GM12864 (cell line): ENCODE measurements at regions not wholly inside any gene's neighbourhood (a gene's known extent, or its start where the extent isn't known, plus 50 kb on each side); places are given as distances from the start of the nearest gene placed in this dataset.

Experiments
- DNase-seq: peaks from one replicate; pipeline ENCODE4 v3.0.0-alpha.2; 2011; ENCODE audit warnings: low read depth
- H3K4me3 ChIP-seq: 2 replicates; pipeline ENCODE4 v1.5.1; 2011; ENCODE audit warnings: mild to moderate bottlenecking, low read depth, low read length, control low read depth
- TF ChIP-seq, protein P1 (sequence below): IDR thresholded peaks from 2 replicates; pipeline ENCODE4 v1.5.1; 2011; ENCODE audit warnings: low read depth, mild to moderate bottlenecking, moderate library complexity, low read length, control low read depth, inconsistent platforms; ENCODE audit errors: missing control alignments

DNA sequence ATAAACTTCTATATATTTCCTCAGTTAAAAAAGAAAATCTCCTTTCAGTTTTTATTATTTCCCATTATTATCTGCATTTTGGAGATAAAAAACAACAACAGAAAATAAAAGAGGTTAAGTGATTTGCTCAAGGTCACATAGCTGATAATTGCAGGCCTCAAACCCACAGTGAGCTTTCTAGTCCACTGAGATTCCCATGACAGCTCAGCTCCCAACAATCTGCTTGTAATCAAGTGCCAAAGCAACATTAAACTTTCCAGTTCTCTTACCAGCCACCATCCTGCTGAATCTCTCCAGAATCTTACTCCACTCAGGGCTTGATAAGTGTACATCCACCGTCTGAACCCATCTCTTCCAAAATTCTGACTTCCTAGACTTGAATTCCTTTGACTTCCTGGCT lies 318.2 kb upstream of the SEMA6D start:
- DNase-seq, result no peak
- no peak overlapping the region for H3K4me3 ChIP-seq
- TF ChIP-seq, protein P1, sequence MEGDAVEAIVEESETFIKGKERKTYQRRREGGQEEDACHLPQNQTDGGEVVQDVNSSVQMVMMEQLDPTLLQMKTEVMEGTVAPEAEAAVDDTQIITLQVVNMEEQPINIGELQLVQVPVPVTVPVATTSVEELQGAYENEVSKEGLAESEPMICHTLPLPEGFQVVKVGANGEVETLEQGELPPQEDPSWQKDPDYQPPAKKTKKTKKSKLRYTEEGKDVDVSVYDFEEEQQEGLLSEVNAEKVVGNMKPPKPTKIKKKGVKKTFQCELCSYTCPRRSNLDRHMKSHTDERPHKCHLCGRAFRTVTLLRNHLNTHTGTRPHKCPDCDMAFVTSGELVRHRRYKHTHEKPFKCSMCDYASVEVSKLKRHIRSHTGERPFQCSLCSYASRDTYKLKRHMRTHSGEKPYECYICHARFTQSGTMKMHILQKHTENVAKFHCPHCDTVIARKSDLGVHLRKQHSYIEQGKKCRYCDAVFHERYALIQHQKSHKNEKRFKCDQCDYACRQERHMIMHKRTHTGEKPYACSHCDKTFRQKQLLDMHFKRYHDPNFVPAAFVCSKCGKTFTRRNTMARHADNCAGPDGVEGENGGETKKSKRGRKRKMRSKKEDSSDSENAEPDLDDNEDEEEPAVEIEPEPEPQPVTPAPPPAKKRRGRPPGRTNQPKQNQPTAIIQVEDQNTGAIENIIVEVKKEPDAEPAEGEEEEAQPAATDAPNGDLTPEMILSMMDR, result no peak

DNA sequence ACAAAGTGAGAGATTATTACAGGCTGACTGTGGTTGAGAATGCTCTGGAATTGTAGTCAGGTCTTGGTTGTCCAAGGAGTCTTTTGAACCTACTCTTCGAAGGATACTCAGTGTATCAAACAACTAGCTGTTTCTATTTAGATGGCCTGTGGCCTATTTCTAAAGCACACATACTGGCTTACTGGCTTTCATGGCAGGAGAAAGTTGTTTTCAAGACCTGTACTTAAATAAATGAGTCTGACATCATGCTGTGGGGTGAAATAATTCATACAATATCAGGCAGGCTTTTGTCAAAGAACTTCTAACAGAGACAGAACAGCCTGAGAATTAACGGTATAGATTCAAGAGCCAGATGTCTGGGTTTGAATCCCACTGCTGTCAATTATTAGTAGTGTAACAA lies 316.7 kb upstream of the SEMA6D start:
- H3K4me3 ChIP-seq, result no peak overlapping the region
- no peak for DNase-seq
- TF ChIP-seq, protein P1, result no peak

GRCh38 chr15:47401427-47401826 lies 315.9 kb upstream of the SEMA6D start:
- TF ChIP-seq, protein P1, result no peak

DNA sequence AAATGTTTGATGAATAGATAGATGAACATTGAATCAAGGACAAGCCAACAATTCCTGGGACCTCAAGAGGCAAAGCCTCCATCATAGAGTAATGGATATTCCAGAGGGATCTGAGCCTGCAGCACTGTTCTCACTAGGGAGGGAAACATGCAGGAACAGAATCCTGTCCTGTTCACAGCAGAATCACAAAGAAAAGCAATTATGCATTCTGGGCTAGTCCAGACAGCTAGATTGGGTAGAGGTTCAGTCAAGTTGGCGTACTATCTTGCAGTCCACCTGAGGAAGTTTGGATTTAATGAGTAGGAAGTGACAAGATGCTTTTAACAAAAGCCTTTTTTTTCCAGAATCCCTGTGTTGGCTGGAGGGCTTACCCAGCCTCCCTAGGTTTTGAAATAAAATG lies 314.5 kb upstream of the SEMA6D start:
- H3K4me3 ChIP-seq, result no peak overlapping the region
- DNase-seq, result no peak
- TF ChIP-seq, protein P1, result no peak

More at GRCh38 chr15:47401427-47401826, 315.9 kb upstream of the SEMA6D start:
- no peak overlapping the region for H3K4me3 ChIP-seq
- DNase-seq, result no peak

DNA sequence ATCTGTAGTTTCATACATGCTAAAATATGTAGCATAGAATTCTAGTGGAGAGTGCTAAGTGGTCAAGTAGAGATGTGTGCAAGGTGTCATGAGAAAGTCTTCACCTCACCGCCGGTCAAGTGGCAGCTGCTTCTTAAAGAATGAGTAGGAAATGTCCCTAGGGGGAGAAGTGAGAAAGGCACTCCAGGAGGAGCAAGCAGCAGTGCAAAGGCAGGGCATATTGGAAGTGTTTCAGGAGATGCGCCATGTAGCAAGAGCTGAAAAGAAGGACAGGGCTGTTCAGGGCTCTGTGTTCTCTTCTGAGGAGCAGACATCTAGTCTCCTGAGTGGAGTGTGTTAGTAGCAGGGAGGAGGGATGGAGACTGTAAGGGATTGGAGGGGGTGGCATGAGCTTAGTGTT lies 312.4 kb upstream of the SEMA6D start:
- DNase-seq, result no peak
- TF ChIP-seq, protein P1, result no peak
- no peak overlapping the region for H3K4me3 ChIP-seq

DNA sequence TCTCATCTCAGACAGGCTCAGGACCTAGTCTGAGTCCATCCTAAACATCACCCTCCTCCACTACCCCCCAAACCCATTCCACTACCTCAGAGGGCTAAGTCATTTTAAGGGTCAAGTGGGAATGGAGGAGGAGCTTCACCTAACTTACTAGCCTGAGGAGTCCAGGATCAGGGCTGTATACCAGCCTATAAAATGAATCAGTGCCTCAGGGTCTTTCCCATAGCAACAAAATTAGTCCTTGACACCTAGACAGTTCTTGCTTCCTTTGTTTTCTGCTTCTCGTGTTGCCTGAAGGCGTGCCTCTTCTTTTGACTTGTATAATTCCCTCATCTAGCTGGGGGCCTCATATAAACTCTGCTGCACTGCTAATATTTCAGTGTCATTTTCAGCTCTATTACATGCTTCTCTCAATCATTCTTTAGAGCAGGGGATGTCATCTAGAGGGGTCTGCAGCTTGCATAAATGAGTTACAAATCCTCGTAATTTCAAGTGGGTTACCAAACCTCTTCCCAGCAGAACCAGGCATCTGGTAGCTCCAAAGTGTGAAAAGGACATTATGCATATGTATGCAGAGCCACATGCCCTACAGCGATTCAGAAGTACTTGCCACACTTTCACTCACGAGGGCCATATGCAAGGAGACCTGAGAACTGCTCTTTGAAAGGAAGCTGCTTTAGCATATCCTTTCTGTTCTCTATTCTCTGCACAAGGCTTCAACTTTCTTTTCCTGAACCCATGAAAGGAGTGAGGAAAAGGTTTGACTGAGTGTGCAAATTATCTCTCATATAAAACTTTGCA lies 311.7 kb upstream of the SEMA6D start:
- TF ChIP-seq, protein P1, result no peak
- DNase-seq, result no peak
- no peak overlapping the region for H3K4me3 ChIP-seq

GRCh38 chr15:47407692-47408091 lies 309.6 kb upstream of the SEMA6D start:
- TF ChIP-seq, protein P1, result no peak
- H3K4me3 ChIP-seq, result no peak overlapping the region
- no peak for DNase-seq
